ENCODE measurements at regions not wholly inside any gene's neighbourhood (a gene's known extent, or its start where the extent isn't known, plus 50 kb on each side); places are given as distances from the start of the nearest gene placed in this dataset.

GRCh38 chr10:108597031-108597430, 1326.3 kb downstream of the XPNPEP1 start:
- Mint-ChIP-seq H3K36me3 (no peaks in the 10 kb centered on the region), H3K9me3 (ENCODE audit: low read depth) (no peaks in the 10 kb centered on the region), H3K4me1 (ENCODE audit: low read depth) (no peaks in the 10 kb centered on the region), H3K27me3 (peaks cover 1% of the 10 kb centered on the region), H3K27ac (no peak overlapping the region), H3K4me3 (no peak overlapping the region)

GRCh38 chr10:108592956-108593355, 1330.4 kb downstream of the XPNPEP1 start:
- no peak overlapping the region for H3K27ac Mint-ChIP-seq
- no peak overlapping the region for H3K4me3 Mint-ChIP-seq
- no peaks in the 10 kb centered on the region for H3K4me1 Mint-ChIP-seq (ENCODE audit: low read depth)
- peaks cover 6% of the 10 kb centered on the region for H3K9me3 Mint-ChIP-seq (ENCODE audit: low read depth)
- H3K27me3 Mint-ChIP-seq = peaks cover 1% of the 10 kb centered on the region
- H3K36me3 Mint-ChIP-seq = no peaks in the 10 kb centered on the region

- no peaks in the 10 kb centered on the region for H3K36me3 Mint-ChIP-seq
- H3K27ac Mint-ChIP-seq = no peak overlapping the region
- no peak overlapping the region for H3K4me3 Mint-ChIP-seq
- H3K9me3 Mint-ChIP-seq (ENCODE audit: low read depth) = peaks cover 6% of the 10 kb centered on the region
- no peaks in the 10 kb centered on the region for H3K4me1 Mint-ChIP-seq (ENCODE audit: low read depth)
- H3K27me3 Mint-ChIP-seq = peaks cover 1% of the 10 kb centered on the region
Observed at GRCh38 chr10:108591417-108591816, 1331.9 kb downstream of the XPNPEP1 start.

DNA sequence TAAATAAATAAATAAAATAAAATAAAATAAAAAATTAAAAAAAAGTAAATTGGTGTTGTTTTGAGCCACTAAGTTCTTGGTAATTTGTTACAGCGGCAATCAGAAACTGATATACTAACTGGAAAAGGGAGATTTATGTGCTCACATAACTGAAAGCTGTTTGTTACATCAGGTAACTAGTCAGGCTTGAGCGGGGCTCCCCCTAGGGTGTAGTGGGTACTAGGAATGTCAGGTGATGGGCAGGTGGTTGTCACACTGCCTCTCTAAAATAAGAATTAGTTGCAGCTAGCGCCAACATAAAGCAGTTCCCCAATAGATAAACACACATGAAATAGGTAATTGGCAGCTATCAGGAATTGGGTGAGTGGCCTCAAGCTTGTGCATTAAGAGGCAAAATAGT, 1336.9 kb downstream of the XPNPEP1 start:
- Mint-ChIP-seq H3K27me3 (no peaks in the 10 kb centered on the region), H3K9me3 (ENCODE audit: low read depth) (peaks cover 6% of the 10 kb centered on the region)

GRCh38 chr10:108583877-108584276, 1339.4 kb downstream of the XPNPEP1 start:
- peaks cover 6% of the 10 kb centered on the region for H3K9me3 Mint-ChIP-seq (ENCODE audit: low read depth)
- no peaks in the 10 kb centered on the region for H3K27me3 Mint-ChIP-seq
- H3K4me1 Mint-ChIP-seq (ENCODE audit: low read depth) = no peaks in the 10 kb centered on the region
- H3K27ac Mint-ChIP-seq = no peak overlapping the region
- no peak overlapping the region for H3K4me3 Mint-ChIP-seq
- no peaks in the 10 kb centered on the region for H3K36me3 Mint-ChIP-seq

More for the DNA sequence above, 1336.9 kb downstream of the XPNPEP1 start:
- H3K4me3 Mint-ChIP-seq = no peak overlapping the region
- no peaks in the 10 kb centered on the region for H3K36me3 Mint-ChIP-seq
- H3K4me1 Mint-ChIP-seq (ENCODE audit: low read depth) = no peaks in the 10 kb centered on the region
- H3K27ac Mint-ChIP-seq = no peak overlapping the region

GRCh38 chr10:108582888-108583287, 1340.4 kb downstream of the XPNPEP1 start:
- no peak overlapping the region for H3K4me3 Mint-ChIP-seq
- no peaks in the 10 kb centered on the region for H3K27me3 Mint-ChIP-seq
- no peaks in the 10 kb centered on the region for H3K4me1 Mint-ChIP-seq (ENCODE audit: low read depth)
- H3K9me3 Mint-ChIP-seq (ENCODE audit: low read depth) = no peaks in the 10 kb centered on the region
- H3K27ac Mint-ChIP-seq = no peak overlapping the region
- H3K36me3 Mint-ChIP-seq = no peaks in the 10 kb centered on the region

DNA sequence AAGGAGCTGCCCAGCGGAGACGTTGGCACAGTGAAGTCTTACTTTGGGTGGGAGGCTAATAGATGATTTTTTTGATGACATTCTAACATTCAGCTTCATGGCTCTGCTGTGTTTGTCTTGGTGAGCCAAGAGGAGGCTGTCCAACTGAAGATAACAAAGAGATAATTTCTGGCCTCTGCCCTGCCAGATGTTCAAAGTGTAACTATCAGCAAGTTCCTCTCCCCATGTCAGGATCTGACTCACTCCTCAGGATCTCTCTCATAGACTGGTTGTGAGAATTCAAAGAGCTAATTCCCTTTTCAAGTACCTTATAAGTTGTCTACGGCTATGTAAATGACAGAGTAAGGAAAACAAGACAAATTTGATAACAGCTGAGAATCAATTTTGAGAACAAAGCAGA, 1340.9 kb downstream of the XPNPEP1 start:
- Mint-ChIP-seq H3K4me1 (ENCODE audit: low read depth) (no peaks in the 10 kb centered on the region), H3K27me3 (no peaks in the 10 kb centered on the region), H3K36me3 (no peaks in the 10 kb centered on the region), H3K4me3 (no peak overlapping the region), H3K9me3 (ENCODE audit: low read depth) (no peaks in the 10 kb centered on the region), H3K27ac (no peak overlapping the region)

DNA sequence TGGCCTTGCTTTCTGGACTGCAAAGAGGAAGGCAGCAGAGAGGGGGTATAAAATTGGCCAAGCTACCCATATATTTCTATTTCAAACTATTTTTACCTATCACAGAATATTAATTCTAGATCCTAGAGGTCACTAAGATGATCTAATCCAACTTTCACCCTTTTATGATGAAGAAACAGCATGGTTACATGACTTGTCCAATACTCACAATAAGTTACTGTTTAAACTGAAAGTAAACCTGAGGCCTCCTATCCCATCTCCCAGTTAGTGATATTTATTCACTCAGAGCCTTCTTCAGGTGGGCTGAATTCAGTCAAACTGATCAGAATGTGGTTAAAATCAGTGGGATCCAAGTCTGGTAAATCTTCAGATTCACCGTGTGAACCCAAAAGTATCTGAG, 1345.1 kb downstream of the XPNPEP1 start:
- Mint-ChIP-seq H3K4me1 (ENCODE audit: low read depth) (no peaks in the 10 kb centered on the region), H3K36me3 (no peaks in the 10 kb centered on the region), H3K27me3 (no peaks in the 10 kb centered on the region), H3K27ac (no peak overlapping the region), H3K9me3 (ENCODE audit: low read depth) (peaks cover 5% of the 10 kb centered on the region), H3K4me3 (no peak overlapping the region)

DNA sequence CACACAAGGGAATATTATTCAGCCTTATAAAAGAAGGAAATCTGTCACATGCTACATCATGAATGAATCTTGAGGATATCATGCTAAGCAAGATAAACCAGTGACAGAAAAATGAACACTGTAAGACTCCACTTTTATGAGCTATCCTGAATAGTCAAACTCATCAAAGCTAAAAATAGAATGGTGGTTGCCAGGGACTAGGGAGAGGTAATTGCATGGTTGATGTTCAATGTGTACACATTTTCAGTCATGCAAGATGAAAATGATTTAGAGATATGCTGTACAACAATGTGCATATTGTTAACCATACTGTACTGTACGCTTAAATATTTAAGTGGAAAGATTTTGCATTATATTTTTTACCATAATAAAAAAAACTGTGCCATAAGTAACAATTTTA, 1349.1 kb downstream of the XPNPEP1 start:
- no peaks in the 10 kb centered on the region for H3K27me3 Mint-ChIP-seq
- H3K36me3 Mint-ChIP-seq = no peaks in the 10 kb centered on the region
- H3K4me1 Mint-ChIP-seq (ENCODE audit: low read depth) = no peaks in the 10 kb centered on the region
- no peak overlapping the region for H3K27ac Mint-ChIP-seq
- peaks cover 5% of the 10 kb centered on the region for H3K9me3 Mint-ChIP-seq (ENCODE audit: low read depth)
- H3K4me3 Mint-ChIP-seq = no peak overlapping the region

GRCh38 chr10:108568824-108569223, 1354.5 kb downstream of the XPNPEP1 start:
- H3K4me3 Mint-ChIP-seq = no peak overlapping the region
- no peaks in the 10 kb centered on the region for H3K27me3 Mint-ChIP-seq
- no peaks in the 10 kb centered on the region for H3K4me1 Mint-ChIP-seq (ENCODE audit: low read depth)
- H3K27ac Mint-ChIP-seq = no peak overlapping the region
- no peaks in the 10 kb centered on the region for H3K36me3 Mint-ChIP-seq
- H3K9me3 Mint-ChIP-seq (ENCODE audit: low read depth) = no peaks in the 10 kb centered on the region

- Mint-ChIP-seq H3K36me3 (no peaks in the 10 kb centered on the region), H3K9me3 (ENCODE audit: low read depth) (no peaks in the 10 kb centered on the region), H3K4me1 (ENCODE audit: low read depth) (no peaks in the 10 kb centered on the region), H3K27me3 (no peaks in the 10 kb centered on the region), H3K4me3 (no peak overlapping the region), H3K27ac (no peak overlapping the region)
Observed at GRCh38 chr10:108567899-108568752, 1355.2 kb downstream of the XPNPEP1 start.

GRCh38 chr10:108566316-108567107, 1356.8 kb downstream of the XPNPEP1 start:
- Mint-ChIP-seq H3K27ac (no peak overlapping the region), H3K4me3 (no peak overlapping the region), H3K9me3 (ENCODE audit: low read depth) (no peaks in the 10 kb centered on the region), H3K4me1 (ENCODE audit: low read depth) (no peaks in the 10 kb centered on the region), H3K27me3 (no peaks in the 10 kb centered on the region), H3K36me3 (no peaks in the 10 kb centered on the region)

DNA sequence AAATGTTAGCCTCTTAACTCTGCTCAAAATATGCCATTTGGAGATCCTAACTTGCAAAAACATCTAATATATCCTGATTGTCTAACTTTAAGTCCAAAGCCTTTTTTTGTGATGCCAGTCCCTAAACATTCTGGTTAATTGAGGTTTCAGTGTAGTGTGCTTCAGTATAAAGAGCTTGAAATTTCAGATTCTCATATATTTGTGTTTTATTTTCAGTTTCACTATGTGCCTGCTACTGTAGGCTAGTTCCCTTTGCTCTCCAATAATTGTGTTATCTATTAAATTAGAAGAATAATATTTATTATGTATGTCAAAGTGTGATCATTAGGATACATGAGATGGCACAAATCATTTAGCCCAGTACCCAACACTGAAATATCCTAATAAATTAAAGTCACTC, 1361.2 kb downstream of the XPNPEP1 start:
- H3K27me3 Mint-ChIP-seq = no peaks in the 10 kb centered on the region
- H3K36me3 Mint-ChIP-seq = no peaks in the 10 kb centered on the region
- H3K27ac Mint-ChIP-seq = no peak overlapping the region
- H3K4me3 Mint-ChIP-seq = no peak overlapping the region
- no peaks in the 10 kb centered on the region for H3K9me3 Mint-ChIP-seq (ENCODE audit: low read depth)
- H3K4me1 Mint-ChIP-seq (ENCODE audit: low read depth) = no peaks in the 10 kb centered on the region

GRCh38 chr10:108561649-108562048, 1361.7 kb downstream of the XPNPEP1 start:
- no peaks in the 10 kb centered on the region for H3K36me3 Mint-ChIP-seq
- H3K4me3 Mint-ChIP-seq = no peak overlapping the region
- H3K27me3 Mint-ChIP-seq = no peaks in the 10 kb centered on the region
- no peaks in the 10 kb centered on the region for H3K4me1 Mint-ChIP-seq (ENCODE audit: low read depth)
- no peaks in the 10 kb centered on the region for H3K9me3 Mint-ChIP-seq (ENCODE audit: low read depth)
- no peak overlapping the region for H3K27ac Mint-ChIP-seq

GRCh38 chr10:108560488-108560887, 1362.8 kb downstream of the XPNPEP1 start:
- no peaks in the 10 kb centered on the region for H3K27me3 Mint-ChIP-seq
- H3K27ac Mint-ChIP-seq = no peak overlapping the region
- H3K4me3 Mint-ChIP-seq = no peak overlapping the region
- H3K4me1 Mint-ChIP-seq (ENCODE audit: low read depth) = no peaks in the 10 kb centered on the region
- no peaks in the 10 kb centered on the region for H3K36me3 Mint-ChIP-seq
- H3K9me3 Mint-ChIP-seq (ENCODE audit: low read depth) = peaks cover 3% of the 10 kb centered on the region
